ENCODE measurements at regions not wholly inside any gene's neighbourhood (a gene's known extent, or its start where the extent isn't known, plus 50 kb on each side); places are given as distances from the start of the nearest gene placed in this dataset.
A peak's percentile ranks its signal among the peaks of the same experiment; 100 is the strongest.

- TF ChIP-seq CTCF (IDR thresholded peaks at IDR 0.05), result no peak
- Histone ChIP-seq H3K27ac (peak overlapping the region in 1 of 2 donors; percentile 74), H3K4me3 (peak overlapping the region; percentile 62)
- no peak for DNase-seq (ENCODE audit: low spot score)
Observed at GRCh38 chr21:43360441-43361126, 66.3 kb downstream of the SIK1 start.

DNA sequence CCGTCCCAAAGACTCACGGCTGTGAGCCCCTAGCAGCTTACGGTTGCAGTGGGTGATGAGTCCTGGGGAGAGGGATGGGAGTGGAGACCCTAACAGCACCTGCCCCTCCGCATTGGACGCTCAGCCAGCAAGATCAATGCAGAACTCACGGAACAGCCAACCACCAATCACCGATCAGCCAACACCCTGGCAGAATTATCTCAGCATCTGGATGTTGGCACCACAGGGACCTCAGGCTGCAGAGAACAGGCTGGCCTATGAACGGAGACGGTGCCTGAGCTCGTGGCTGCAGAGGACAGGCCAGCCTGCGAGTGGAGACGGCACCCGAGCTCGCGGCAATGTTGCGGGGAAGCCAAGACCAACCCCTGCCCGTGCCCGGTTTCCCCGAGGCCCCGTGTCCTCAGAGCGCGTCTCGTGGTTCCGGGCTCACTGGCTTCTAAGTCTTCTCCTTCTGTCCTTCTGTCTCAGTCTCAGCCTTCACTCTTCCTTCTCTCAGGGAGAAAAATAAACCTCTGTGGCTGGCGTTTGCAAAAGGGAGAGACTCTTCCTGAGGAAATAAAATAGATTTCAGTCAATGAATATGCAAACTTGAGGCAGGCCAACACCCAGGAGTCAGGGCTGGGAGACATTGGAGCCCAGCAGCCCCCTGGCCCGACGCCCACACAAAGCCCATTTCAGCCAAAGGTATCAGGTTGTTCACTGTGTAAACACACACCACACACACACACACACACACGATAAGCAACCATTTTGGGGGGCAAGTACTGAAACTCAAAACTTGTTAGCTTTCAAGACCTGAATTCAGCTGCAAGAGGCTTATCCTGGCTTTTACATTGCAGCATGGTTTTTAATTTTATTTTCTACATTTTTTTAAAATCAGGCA, 67.8 kb downstream of the SIK1 start:
- no peak for TF ChIP-seq CTCF (IDR thresholded peaks at IDR 0.05)
- Histone ChIP-seq H3K4me3 (no peak overlapping the region), H3K27ac (no peak overlapping the region)
- no peak for DNase-seq (ENCODE audit: low spot score)

GRCh38 chr21:43357715-43358430, 69.1 kb downstream of the SIK1 start:
- DNase-seq (ENCODE audit: low spot score), result no peak
- TF ChIP-seq CTCF (IDR thresholded peaks at IDR 0.05), result no peak
- Histone ChIP-seq H3K4me3 (no peak overlapping the region), H3K27ac (no peak overlapping the region)

- TF ChIP-seq CTCF (IDR thresholded peaks at IDR 0.05), result no peak
- Histone ChIP-seq H3K27ac (no peak overlapping the region), H3K4me3 (no peak overlapping the region)
- DNase-seq (ENCODE audit: low spot score), result no peak
Observed at GRCh38 chr21:43355925-43356289, 71.0 kb downstream of the SIK1 start.

GRCh38 chr21:43355266-43355924, 71.5 kb downstream of the SIK1 start:
- TF ChIP-seq CTCF (IDR thresholded peaks at IDR 0.05), result no peak
- Histone ChIP-seq H3K27ac (no peak overlapping the region), H3K4me3 (no peak overlapping the region)
- no peak for DNase-seq (ENCODE audit: low spot score)

- TF ChIP-seq CTCF (IDR thresholded peaks at IDR 0.05), result no peak
- no peak for DNase-seq (ENCODE audit: low spot score)
- H3K27ac ChIP-seq, result no peak overlapping the region
- no peak overlapping the region for H3K4me3 ChIP-seq
Observed at GRCh38 chr21:43354666-43355065, 72.3 kb downstream of the SIK1 start.

Data from coronary artery (tissue), 2 donors.